ENCODE measurements at regions not wholly inside any gene's neighbourhood (a gene's known extent, or its start where the extent isn't known, plus 50 kb on each side); places are given as distances from the start of the nearest gene placed in this dataset.
"Not testable (repeated sequence)": the region's sequence is repeated elsewhere in the genome, so short reads cannot be mapped to it uniquely, and the experiment has no call there.

GRCh38 chr11:56843816-56844215 lies 95.3 kb upstream of the OR9G4 start:
- no peaks in the 10 kb centered on the region for H3K79me2 ChIP-seq (ENCODE audit: control insufficient read depth, low read length)

GRCh38 chr11:56842814-56843794 lies 94.6 kb upstream of the OR9G4 start:
- H3K9me3 ChIP-seq (ENCODE audit: control insufficient read depth, insufficient read depth, low read length): no peaks in the 10 kb centered on the region
- no peaks in the 10 kb centered on the region for H3K36me3 ChIP-seq (ENCODE audit: control insufficient read depth, low read length)
- H3K9me2 ChIP-seq (replicated peaks; ENCODE audit: control insufficient read depth, low read length): no peaks in the 10 kb centered on the region
- H3K27me3 ChIP-seq (ENCODE audit: control insufficient read depth, low read length): peaks cover 7% of the 10 kb centered on the region; the same call in 1 of the 2 replicates
- no peaks in the 10 kb centered on the region for H3K79me2 ChIP-seq (ENCODE audit: control insufficient read depth, low read length)
- no peak overlapping the region for H3K4me2 ChIP-seq (ENCODE audit: low read length)
- H3K4me3 ChIP-seq (ENCODE audit: low read length): no peak overlapping the region
- no peaks in the 10 kb centered on the region for H3K4me1 ChIP-seq (ENCODE audit: control insufficient read depth, low read length)
- no peak overlapping the region for H3K27ac ChIP-seq (ENCODE audit: low read depth, low read length)
- TF ChIP-seq EZH2phosphoT487 (IDR thresholded peaks at IDR 0.05; ENCODE audit: borderline replicate concordance, low read length): no peak
- no peak for TF ChIP-seq CTCF (IDR thresholded peaks at IDR 0.05; ENCODE audit: low read depth, low read length, poor library complexity, severe bottlenecking)
- no peaks in the 10 kb centered on the region for H3F3A ChIP-seq (ENCODE audit: control insufficient read depth, insufficient read depth)
- no peaks in the 10 kb centered on the region for H4K20me1 ChIP-seq (ENCODE audit: control insufficient read depth, insufficient read depth, low read depth, low read length)

More at GRCh38 chr11:56843816-56844215, 95.3 kb upstream of the OR9G4 start:
- Histone ChIP-seq H3K36me3 (ENCODE audit: control insufficient read depth, low read length) (no peaks in the 10 kb centered on the region), H3K4me1 (ENCODE audit: control insufficient read depth, low read length) (no peaks in the 10 kb centered on the region), H3K27ac (ENCODE audit: low read depth, low read length) (no peak overlapping the region), H3K4me2 (ENCODE audit: low read length) (no peak overlapping the region), H3K27me3 (ENCODE audit: control insufficient read depth, low read length) (peaks cover 7% of the 10 kb centered on the region; the same call in 1 of the 2 replicates), H3K9me3 (ENCODE audit: control insufficient read depth, insufficient read depth, low read length) (no peaks in the 10 kb centered on the region), H3K4me3 (ENCODE audit: low read length) (no peak overlapping the region), H4K20me1 (ENCODE audit: control insufficient read depth, insufficient read depth, low read depth, low read length) (no peaks in the 10 kb centered on the region), H3F3A (ENCODE audit: control insufficient read depth, insufficient read depth) (no peaks in the 10 kb centered on the region), H3K9me2 (replicated peaks; ENCODE audit: control insufficient read depth, low read length) (no peaks in the 10 kb centered on the region)
- TF ChIP-seq CTCF (IDR thresholded peaks at IDR 0.05; ENCODE audit: low read depth, low read length, poor library complexity, severe bottlenecking) (no peak), EZH2phosphoT487 (IDR thresholded peaks at IDR 0.05; ENCODE audit: borderline replicate concordance, low read length) (no peak)

GRCh38 chr11:56841210-56841810 lies 92.8 kb upstream of the OR9G4 start:
- H3K4me2 ChIP-seq (ENCODE audit: low read length): no peak overlapping the region
- H3K36me3 ChIP-seq (ENCODE audit: control insufficient read depth, low read length): no peaks in the 10 kb centered on the region

GRCh38 chr11:56827357-56827756 lies 78.9 kb upstream of the OR9G4 start:
- H3K4me3 ChIP-seq (ENCODE audit: low read length); H3K4me1 ChIP-seq (ENCODE audit: control insufficient read depth, low read length); H3K9me2 ChIP-seq (replicated peaks; ENCODE audit: control insufficient read depth, low read length); H3F3A ChIP-seq (ENCODE audit: control insufficient read depth, insufficient read depth); H3K79me2 ChIP-seq (ENCODE audit: control insufficient read depth, low read length); H3K27ac ChIP-seq (ENCODE audit: low read depth, low read length); H3K4me2 ChIP-seq (ENCODE audit: low read length); H3K27me3 ChIP-seq (ENCODE audit: control insufficient read depth, low read length); H3K9me3 ChIP-seq (ENCODE audit: control insufficient read depth, insufficient read depth, low read length); H4K20me1 ChIP-seq (ENCODE audit: control insufficient read depth, insufficient read depth, low read depth, low read length); H3K36me3 ChIP-seq (ENCODE audit: control insufficient read depth, low read length): not testable (repeated sequence)

More at GRCh38 chr11:56841210-56841810, 92.8 kb upstream of the OR9G4 start:
- H3K9me3 ChIP-seq (ENCODE audit: control insufficient read depth, insufficient read depth, low read length): no peaks in the 10 kb centered on the region
- no peaks in the 10 kb centered on the region for H3F3A ChIP-seq (ENCODE audit: control insufficient read depth, insufficient read depth)
- peaks cover 7% of the 10 kb centered on the region; the same call in 1 of the 2 replicates for H3K27me3 ChIP-seq (ENCODE audit: control insufficient read depth, low read length)
- no peaks in the 10 kb centered on the region for H3K79me2 ChIP-seq (ENCODE audit: control insufficient read depth, low read length)
- no peak overlapping the region for H3K4me3 ChIP-seq (ENCODE audit: low read length)
- TF ChIP-seq CTCF (IDR thresholded peaks at IDR 0.05; ENCODE audit: low read depth, low read length, poor library complexity, severe bottlenecking) (peak; percentile 76), EZH2phosphoT487 (IDR thresholded peaks at IDR 0.05; ENCODE audit: borderline replicate concordance, low read length) (no peak)
- H4K20me1 ChIP-seq (ENCODE audit: control insufficient read depth, insufficient read depth, low read depth, low read length): no peaks in the 10 kb centered on the region
- H3K9me2 ChIP-seq (replicated peaks; ENCODE audit: control insufficient read depth, low read length): no peaks in the 10 kb centered on the region
- H3K4me1 ChIP-seq (ENCODE audit: control insufficient read depth, low read length): no peaks in the 10 kb centered on the region
- no peak overlapping the region for H3K27ac ChIP-seq (ENCODE audit: low read depth, low read length)
